ENCODE measurements at regions not wholly inside any gene's neighbourhood (a gene's known extent, or its start where the extent isn't known, plus 50 kb on each side); places are given as distances from the start of the nearest gene placed in this dataset.

DNA sequence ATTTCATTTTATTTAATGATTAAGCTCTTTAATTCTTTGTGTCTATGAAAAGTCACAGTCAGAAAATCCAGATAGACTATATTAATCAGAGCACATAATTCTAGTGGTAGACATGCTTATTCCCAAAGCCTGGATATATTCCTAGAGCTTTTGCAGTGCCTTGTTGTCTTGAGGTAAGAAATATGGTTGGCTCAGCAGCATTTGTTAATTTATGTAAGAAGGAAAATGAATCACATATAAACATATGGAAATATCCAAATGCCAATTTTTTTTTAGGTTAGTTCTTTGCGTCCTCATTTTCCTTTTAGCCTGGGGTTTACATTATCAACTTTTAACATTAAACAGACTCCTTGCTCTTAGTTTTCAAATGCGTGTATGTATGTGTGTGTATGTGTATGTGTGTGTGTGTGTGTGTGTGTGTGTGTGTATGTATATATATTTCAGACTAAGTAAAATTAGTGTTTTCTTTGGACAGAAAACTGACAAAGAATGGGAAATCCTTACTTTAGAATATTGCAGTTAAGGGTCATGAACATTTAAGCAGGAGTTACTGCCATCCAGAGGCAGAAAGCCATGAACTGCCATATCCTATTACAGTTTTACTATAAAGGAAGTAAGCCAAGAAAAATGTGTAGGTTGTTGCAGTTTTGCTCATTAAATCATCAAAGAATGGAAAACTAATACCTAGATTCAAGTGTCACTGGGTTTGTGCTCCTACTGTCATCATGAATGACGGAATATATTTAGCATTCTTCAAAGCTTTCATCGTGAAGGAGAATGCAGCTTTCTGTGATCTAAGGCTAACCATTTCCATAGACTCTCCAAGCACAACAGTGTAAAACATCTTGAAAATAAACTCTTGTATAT lies 477.1 kb upstream of the NR5A2 start:
- DNase-seq, result no peak
- no peak for ATAC-seq
- intact Hi-C loops (cut with DNase I), result no loop called here
- H3K4me3 ChIP-seq, result no peak overlapping the region
- H3K27ac ChIP-seq, result no peak overlapping the region
- no peaks in the 10 kb centered on the region for H3K36me3 ChIP-seq (replicated peaks in 1 of 2; ENCODE audit: insufficient read depth in 1 of 2, low read depth in 2 of 2)
- WGBS, 2 donors, result 68 to 72% methylated on average over 4 of the region's 4 CpGs
- no peak for TF ChIP-seq POLR2A (IDR thresholded peaks at IDR 0.05)
- TF ChIP-seq CTCF (IDR thresholded peaks at IDR 0.05), result no peak
- no peaks in the 10 kb centered on the region for H3K4me1 ChIP-seq
- no peaks in the 10 kb centered on the region for H3K27me3 ChIP-seq
- H3K9me3 ChIP-seq, result no peaks in the 10 kb centered on the region

- no peaks in the 10 kb centered on the region for H3K9me3 ChIP-seq
- peak; percentile 34 to 53 (median 45) for DNase-seq
- intact Hi-C loops (cut with DNase I), result no loop called here
- peak; percentile 21 to 73 (median 67) for TF ChIP-seq CTCF (IDR thresholded peaks at IDR 0.05)
- TF ChIP-seq POLR2A (IDR thresholded peaks at IDR 0.05), result no peak
- ATAC-seq, result peak; percentile 27
- H3K27ac ChIP-seq, result no peak overlapping the region
- H3K4me1 ChIP-seq, result no peaks in the 10 kb centered on the region
- H3K27me3 ChIP-seq, result no peaks in the 10 kb centered on the region
- H3K36me3 ChIP-seq (replicated peaks in 1 of 2; ENCODE audit: insufficient read depth in 1 of 2, low read depth in 2 of 2), result no peaks in the 10 kb centered on the region
- WGBS, 2 donors, result 36 to 38% methylated on average over 4 of the region's 4 CpGs
- no peak overlapping the region for H3K4me3 ChIP-seq
Observed at GRCh38 chr1:199551967-199552565, 475.4 kb upstream of the NR5A2 start.

DNA sequence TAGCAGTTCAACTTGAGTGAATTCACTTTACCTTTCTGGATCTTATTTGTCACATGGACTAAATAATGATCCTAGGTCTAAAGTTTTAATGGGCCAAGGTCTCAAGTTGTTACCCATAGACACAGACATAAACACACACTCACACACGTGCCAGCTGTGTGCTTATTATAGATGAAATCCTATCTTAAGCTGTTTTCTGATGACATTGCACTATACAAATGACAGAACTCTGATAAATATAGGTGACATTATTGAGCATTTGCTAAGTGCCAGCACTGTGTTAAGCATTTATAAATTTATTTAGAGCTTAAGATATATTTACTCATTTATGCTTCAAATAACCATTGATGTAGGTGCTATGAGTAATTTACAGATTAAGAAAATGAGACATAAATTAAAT lies 474.4 kb upstream of the NR5A2 start:
- DNase-seq (no peak), ATAC-seq (no peak)
- TF ChIP-seq CTCF (IDR thresholded peaks at IDR 0.05) (no peak), POLR2A (IDR thresholded peaks at IDR 0.05) (no peak)
- no peaks in the 10 kb centered on the region for H3K27me3 ChIP-seq
- no peaks in the 10 kb centered on the region for H3K9me3 ChIP-seq
- intact Hi-C loops (cut with DNase I), result no loop called here
- H3K36me3 ChIP-seq (replicated peaks in 1 of 2; ENCODE audit: insufficient read depth in 1 of 2, low read depth in 2 of 2), result no peaks in the 10 kb centered on the region
- WGBS, 2 donors, result 46 to 50% methylated on average over 1 of the region's 1 CpG
- H3K27ac ChIP-seq, result no peak overlapping the region
- no peaks in the 10 kb centered on the region for H3K4me1 ChIP-seq
- H3K4me3 ChIP-seq, result no peak overlapping the region

DNA sequence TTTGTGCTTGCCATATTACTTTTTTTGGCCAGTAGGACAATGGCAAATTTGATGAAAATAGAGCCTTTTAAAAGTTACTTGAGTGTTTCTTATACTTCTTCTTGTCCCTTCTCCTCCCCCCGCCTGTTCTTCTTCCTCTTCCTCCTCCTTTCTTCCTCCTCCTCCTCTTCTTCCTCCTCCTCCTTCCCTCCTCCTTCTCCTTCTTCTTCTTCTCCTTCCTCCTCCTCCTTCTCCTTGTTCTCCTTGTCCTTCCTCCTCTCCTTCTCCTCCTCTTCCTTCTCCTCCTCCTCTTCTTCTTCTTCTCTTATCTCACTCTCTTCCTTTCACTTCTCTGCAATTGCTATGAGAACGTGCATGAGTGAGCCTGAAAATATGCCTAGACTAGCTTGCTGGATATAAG lies 466.2 kb upstream of the NR5A2 start:
- no peak for TF ChIP-seq POLR2A (IDR thresholded peaks at IDR 0.05)
- TF ChIP-seq CTCF (IDR thresholded peaks at IDR 0.05), result no peak
- WGBS, 2 donors, result 38 to 52% methylated on average over 2 of the region's 2 CpGs
- Histone ChIP-seq H3K4me3 (no peak overlapping the region), H3K27me3 (no peaks in the 10 kb centered on the region), H3K27ac (no peak overlapping the region), H3K36me3 (replicated peaks in 1 of 2; ENCODE audit: insufficient read depth in 1 of 2, low read depth in 2 of 2) (no peaks in the 10 kb centered on the region), H3K9me3 (no peaks in the 10 kb centered on the region), H3K4me1 (no peaks in the 10 kb centered on the region)
- ATAC-seq, result no peak
- DNase-seq, result no peak
- intact Hi-C loops (cut with DNase I), result no loop called here
